GM12891 (cell line): ENCODE measurements at regions not wholly inside any gene's neighbourhood (a gene's known extent, or its start where the extent isn't known, plus 50 kb on each side); places are given as distances from the start of the nearest gene placed in this dataset.

Experiments
- POLR2A ChIP-seq: IDR thresholded peaks from 2 replicates; pipeline ENCODE4 v1.6.1; 2011; ENCODE audit warnings: low read depth, low read length, control low read depth
- POLR2AphosphoS5 ChIP-seq: IDR thresholded peaks from 2 replicates; pipeline ENCODE4 v1.6.1; 2011; ENCODE audit warnings: low read depth, low read length, control low read depth
- SPI1 ChIP-seq: IDR thresholded peaks from 2 replicates; pipeline ENCODE4 v1.6.1; 2011; ENCODE audit warnings: low read depth, low read length, control low read depth
- TAF1 ChIP-seq: IDR thresholded peaks from 2 replicates; pipeline ENCODE4 v1.6.1; 2011; ENCODE audit warnings: low read depth, low read length, control low read depth

DNA sequence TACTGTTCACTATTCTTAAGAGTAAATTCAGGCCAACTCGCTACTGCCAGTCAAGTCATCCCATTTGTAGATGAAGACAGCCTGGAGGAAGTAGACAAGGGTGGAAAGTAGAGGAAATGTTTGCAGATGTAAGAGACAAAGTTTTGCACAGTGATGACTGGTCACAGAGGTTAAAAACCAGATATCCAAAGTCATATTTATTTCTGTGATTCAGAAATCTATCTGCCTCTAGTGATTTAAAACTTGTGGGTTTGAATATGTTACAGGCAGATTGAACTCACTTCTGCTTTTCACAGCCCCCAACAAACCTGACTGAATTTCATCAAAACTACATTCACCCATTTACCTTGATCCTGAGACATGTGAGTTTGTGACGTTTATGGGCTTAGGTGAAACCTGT is 484.7 kb upstream of the C1orf87 start:
- no peak for TF ChIP-seq POLR2A
- no peak for TF ChIP-seq POLR2AphosphoS5
- TF ChIP-seq TAF1: no peak
- no peak for TF ChIP-seq SPI1
